Gastrocnemius medialis (tissue), 4 donors: ENCODE measurements at regions not wholly inside any gene's neighbourhood (a gene's known extent, or its start where the extent isn't known, plus 50 kb on each side); places are given as distances from the start of the nearest gene placed in this dataset.

Experiments used
- ATAC-seq, 2 donors: fragments of 150-250 bp; one replicate each; pipeline ENCODE4 v1.9.1; 2016
- DNase-seq, 2 donors: peaks; one replicate each; pipeline ENCODE4 v3.0.0-alpha.2; 2019
- H3K27ac ChIP-seq, 4 donors: fragments of 200-600 bp; sonication (generic); 1 replicate in 1 of 4; 2 replicates in 3 of 4; pipeline ENCODE4 v1.5.1; 2016 to 2018; ENCODE audit warnings: mild to moderate bottlenecking in 2 of 4, moderate library complexity in 1 of 4
- H3K27me3 ChIP-seq, 3 donors: fragments of 200-600 bp; sonication (generic) in 2 of 3; 1 replicate in 1 of 3; 2 replicates in 2 of 3; pipeline versions ENCODE4 v1.5.1 to v1.6.0; 2016 to 2019; ENCODE audit warnings: mild to moderate bottlenecking in 1 of 3, moderate library complexity in 1 of 3
- H3K36me3 ChIP-seq, 2 donors: fragments of 200-600 bp; sonication (generic) in 1 of 2; one replicate each; pipeline ENCODE4 v1.5.1; 2017 to 2018
- H3K4me1 ChIP-seq, 2 donors: fragments of 200-600 bp; sonication (generic) in 1 of 2; one replicate each; pipeline ENCODE4 v1.5.1; 2016 to 2017; ENCODE audit warnings: mild to moderate bottlenecking in 2 of 2
- H3K4me3 ChIP-seq, 4 donors: fragments of 200-600 bp; sonication (generic) in 3 of 4; 1 replicate in 1 of 4; 2 replicates in 3 of 4; pipeline ENCODE4 v1.5.1; 2016 to 2019; ENCODE audit warnings: mild to moderate bottlenecking in 2 of 4
- H3K9me3 ChIP-seq, 3 donors: fragments of 200-600 bp; sonication (generic) in 2 of 3; 1 replicate in 1 of 3; 2 replicates in 2 of 3; pipeline ENCODE4 v1.5.1; 2016 to 2019
- CTCF ChIP-seq, 5 experiments: fragments of 450-650 bp in 3 of 5; fragments of 200-600 bp in 2 of 5; sonication (generic) in 2 of 5; IDR thresholded peaks in 4 of 5; conservative IDR thresholded peaks in 1 of 5; 1 replicate in 4 of 5; 2 replicates in 1 of 5; pipeline ENCODE4 v1.5.1; 2016 to 2019; ENCODE audit warnings: antibody characterized with exemption in 5 of 5, mild to moderate bottlenecking in 3 of 5, moderate library complexity in 3 of 5
- POLR2A ChIP-seq, 2 donors: fragments of 450-650 bp; IDR thresholded peaks; one replicate each; pipeline ENCODE4 v1.6.1; 2017; ENCODE audit warnings: antibody characterized with exemption in 2 of 2, mild to moderate bottlenecking in 2 of 2, moderate library complexity in 2 of 2
- in situ Hi-C, 4 donors: fragments of 200-750 bp; cut with MboI; loops; one replicate each; pipeline versions ENCODE4 v1.15.0 to v1.8.0; 2017; ENCODE audit warnings: low sequenced_read_pairs in 4 of 4
- intact Hi-C: fragments of 100-400 bp; cut with DNase I; formaldehyde crosslinking; loops from one replicate; pipeline ENCODE4 v1.15.1; 2023; ENCODE audit warnings: low total_unique reads

DNA sequence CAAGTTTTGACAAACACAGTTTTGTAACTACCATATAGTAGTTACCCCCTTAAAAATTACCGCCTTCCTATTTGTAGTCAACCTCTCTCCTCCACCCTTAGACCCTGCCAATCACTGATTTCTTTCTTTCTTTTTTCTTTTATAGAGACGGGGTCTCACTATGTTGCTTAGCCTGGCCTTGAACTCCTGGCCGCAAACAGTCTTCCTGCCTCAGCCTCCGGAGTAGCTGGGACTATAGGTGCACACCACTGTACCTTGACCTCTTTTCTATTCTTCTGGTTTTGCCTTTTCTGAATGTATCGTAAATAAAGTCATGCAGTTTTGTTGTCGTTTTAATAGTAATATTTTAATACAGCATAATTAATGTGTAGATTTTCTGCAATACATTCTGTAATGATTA lies 460.3 kb downstream of the EPM2A start:
- H3K36me3 ChIP-seq: no peaks in the 10 kb centered on the region
- ATAC-seq (no peak), DNase-seq (no peak)
- H3K4me3 ChIP-seq: no peak overlapping the region
- intact Hi-C loops (no loop called here), in situ Hi-C loops (no loop called here)
- H3K27me3 ChIP-seq: no peaks in the 10 kb centered on the region
- TF ChIP-seq CTCF (IDR thresholded peaks at IDR 0.05 in 4 of 5, conservative IDR thresholded peaks at IDR 0.05 in 1 of 5) (no peak), POLR2A (IDR thresholded peaks at IDR 0.05) (no peak)
- no peaks in the 10 kb centered on the region for H3K4me1 ChIP-seq
- no peaks in the 10 kb centered on the region for H3K9me3 ChIP-seq
- no peak overlapping the region for H3K27ac ChIP-seq

DNA sequence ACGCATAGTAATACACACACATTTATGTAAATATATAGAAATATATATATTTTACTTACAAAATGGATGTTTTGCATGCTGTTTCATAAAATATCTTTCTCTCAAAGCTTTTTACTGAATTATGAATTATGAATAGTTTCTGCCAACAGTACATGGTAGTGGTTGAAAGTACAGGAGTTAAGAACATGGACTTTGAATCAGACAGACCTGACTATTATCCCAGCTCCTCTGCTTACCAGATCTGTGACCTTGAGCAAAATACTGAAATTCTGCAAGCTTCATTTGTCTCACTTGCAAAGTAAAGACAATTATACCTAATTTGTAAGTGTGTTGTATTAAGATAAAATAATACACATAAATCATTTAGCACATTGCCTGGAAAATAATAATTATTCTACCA lies 459.5 kb downstream of the EPM2A start:
- no peaks in the 10 kb centered on the region for H3K4me1 ChIP-seq
- DNase-seq (no peak), ATAC-seq (no peak)
- intact Hi-C loops: no loop called here
- in situ Hi-C loops: no loop called here
- H3K36me3 ChIP-seq: no peaks in the 10 kb centered on the region
- TF ChIP-seq POLR2A (IDR thresholded peaks at IDR 0.05) (no peak), CTCF (IDR thresholded peaks at IDR 0.05 in 4 of 5, conservative IDR thresholded peaks at IDR 0.05 in 1 of 5) (no peak)
- H3K9me3 ChIP-seq: no peaks in the 10 kb centered on the region
- no peak overlapping the region for H3K27ac ChIP-seq
- H3K4me3 ChIP-seq: no peak overlapping the region
- H3K27me3 ChIP-seq: no peaks in the 10 kb centered on the region

DNA sequence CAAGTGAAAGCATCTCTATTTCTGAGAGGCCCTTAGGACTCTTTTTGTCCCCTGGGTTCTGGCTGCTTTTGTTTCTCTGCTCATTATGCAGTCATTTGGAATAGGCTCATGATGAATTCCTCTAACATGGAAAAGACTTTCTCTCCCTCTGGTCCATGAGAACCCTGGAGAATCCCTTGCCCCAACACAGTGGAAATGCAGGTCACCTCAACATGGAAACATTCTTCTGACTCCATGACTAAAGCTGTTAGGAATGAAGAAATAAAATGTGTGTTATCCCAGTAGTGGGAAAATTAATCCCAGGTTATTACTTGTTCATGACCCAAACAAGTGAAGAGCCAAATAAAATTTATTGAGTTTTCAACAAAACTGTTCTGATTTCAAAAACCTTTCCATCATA lies 458.6 kb downstream of the EPM2A start:
- DNase-seq (no peak), ATAC-seq (no peak)
- no peak overlapping the region for H3K27ac ChIP-seq

GRCh38 chr6:145277358-145278086 lies 457.8 kb downstream of the EPM2A start:
- intact Hi-C loops (no loop called here), in situ Hi-C loops (no loop called here)
- DNase-seq (no peak), ATAC-seq (no peak)
- H3K36me3 ChIP-seq: no peaks in the 10 kb centered on the region
- no peaks in the 10 kb centered on the region for H3K27me3 ChIP-seq
- no peak overlapping the region for H3K27ac ChIP-seq
- no peaks in the 10 kb centered on the region for H3K4me1 ChIP-seq
- H3K4me3 ChIP-seq: no peak overlapping the region
- TF ChIP-seq POLR2A (IDR thresholded peaks at IDR 0.05): no peak
- TF ChIP-seq CTCF (IDR thresholded peaks at IDR 0.05 in 4 of 5, conservative IDR thresholded peaks at IDR 0.05 in 1 of 5): no peak
- H3K9me3 ChIP-seq: no peaks in the 10 kb centered on the region

More for the DNA sequence above, 458.6 kb downstream of the EPM2A start:
- Histone ChIP-seq H3K36me3 (no peaks in the 10 kb centered on the region), H3K27me3 (no peaks in the 10 kb centered on the region), H3K9me3 (no peaks in the 10 kb centered on the region), H3K4me1 (no peaks in the 10 kb centered on the region), H3K4me3 (no peak overlapping the region)
- intact Hi-C loops: no loop called here
- in situ Hi-C loops: no loop called here
- TF ChIP-seq CTCF (IDR thresholded peaks at IDR 0.05 in 4 of 5, conservative IDR thresholded peaks at IDR 0.05 in 1 of 5) (no peak), POLR2A (IDR thresholded peaks at IDR 0.05) (no peak)
